Right cardiac atrium (tissue), 5 donors: ENCODE measurements at regions not wholly inside any gene's neighbourhood (a gene's known extent, or its start where the extent isn't known, plus 50 kb on each side); places are given as distances from the start of the nearest gene placed in this dataset.
"Not testable (repeated sequence)": the region's sequence is repeated elsewhere in the genome, so short reads cannot be mapped to it uniquely, and the experiment has no call there.

Source experiments
- ATAC-seq, 2 donors: fragments of 200-7000 bp; cut with Tn5 transposase; one replicate each; pipeline versions ENCODE4 v1.8.0 to v1.9.1; 2020; ENCODE audit warnings: moderate library complexity in 2 of 2, mild to moderate bottlenecking in 1 of 2
- DNase-seq, 3 donors: peaks; one replicate each; pipeline ENCODE4 v3.0.0-alpha.2; 2020
- H3K27ac ChIP-seq: one replicate; pipeline ENCODE4 v1.5.1; 2013; ENCODE audit warnings: mild to moderate bottlenecking, low read length, control low read depth, moderate library complexity
- H3K27me3 ChIP-seq: one replicate; pipeline ENCODE4 v1.6.1; 2013; ENCODE audit not compliant: control insufficient read depth, insufficient read depth
- H3K4me1 ChIP-seq: one replicate; pipeline ENCODE4 v1.6.1; 2013; ENCODE audit warnings: low read length; ENCODE audit not compliant: control insufficient read depth, insufficient read depth
- H3K4me3 ChIP-seq: one replicate; pipeline ENCODE4 v1.5.1; 2013; ENCODE audit warnings: low read length, control low read depth
- H3K9me3 ChIP-seq: one replicate; pipeline ENCODE4 v1.6.1; 2013; ENCODE audit warnings: low read length; ENCODE audit not compliant: control insufficient read depth
- WGBS: extraction: QIAGEN DNeasy Blood & Tissue Kit; methylation state at CpG from one replicate; pipeline ENCODE4 v1.1.7; 2013; 5-methylcytosine and 5-hydroxymethylcytosine counted together
- intact Hi-C, 4 donors: fragments of 100-400 bp; cut with DNase I; formaldehyde crosslinking; loops; one replicate each; pipeline versions ENCODE4 v1.11.0 to v1.14.0; 2022 to 2023
- donor health status: healthy with polysubstance abuse.
- donor health status: DM: no; HTN: yes; CAD: no.
- donor health status: DM: no; HTN: no; CAD: no.
- donor health status: DM: no; HTN: yes; CAD: no; lungs with severe emphysema.
- donor health status: DM: yes; HTN: yes; CAD: no.

GRCh38 chr13:104953588-104953987, 1581.9 kb downstream of the EFNB2 start:
- Histone ChIP-seq H3K27ac (no peak overlapping the region), H3K4me1 (no peaks in the 10 kb centered on the region), H3K27me3 (no peaks in the 10 kb centered on the region), H3K4me3 (no peak overlapping the region), H3K9me3 (no peaks in the 10 kb centered on the region)
- ATAC-seq = no peak
- 79% methylated on average over 2 of the region's 2 CpGs for WGBS
- no peak for DNase-seq
- intact Hi-C loops = no loop called here

GRCh38 chr13:104949840-104950740, 1585.4 kb downstream of the EFNB2 start:
- intact Hi-C loops = no loop called here
- no peak overlapping the region for H3K4me3 ChIP-seq
- no peaks in the 10 kb centered on the region for H3K4me1 ChIP-seq
- H3K27me3 ChIP-seq = no peaks in the 10 kb centered on the region
- 81% methylated on average over 9 of the region's 9 CpGs for WGBS
- no peak overlapping the region for H3K27ac ChIP-seq
- DNase-seq (no peak), ATAC-seq (no peak)
- H3K9me3 ChIP-seq = no peaks in the 10 kb centered on the region

- WGBS = 78% methylated on average over 2 of the region's 2 CpGs
- Histone ChIP-seq H3K27me3 (no peaks in the 10 kb centered on the region), H3K4me1 (no peaks in the 10 kb centered on the region), H3K9me3 (no peaks in the 10 kb centered on the region), H3K4me3 (no peak overlapping the region), H3K27ac (no peak overlapping the region)
- intact Hi-C loops = no loop called here
- ATAC-seq (no peak), DNase-seq (no peak)
Observed at GRCh38 chr13:104944176-104944575, 1591.3 kb downstream of the EFNB2 start.

GRCh38 chr13:104943331-104943730, 1592.1 kb downstream of the EFNB2 start:
- no peaks in the 10 kb centered on the region for H3K4me1 ChIP-seq
- intact Hi-C loops = no loop called here
- H3K27ac ChIP-seq = no peak overlapping the region
- 85% methylated on average over 3 of the region's 3 CpGs for WGBS
- H3K4me3 ChIP-seq = no peak overlapping the region
- no peaks in the 10 kb centered on the region for H3K27me3 ChIP-seq
- H3K9me3 ChIP-seq = no peaks in the 10 kb centered on the region
- ATAC-seq (no peak), DNase-seq (no peak)

- H3K27ac ChIP-seq = no peak overlapping the region
- no peak for ATAC-seq
- no peaks in the 10 kb centered on the region for H3K27me3 ChIP-seq
- H3K4me3 ChIP-seq = no peak overlapping the region
- DNase-seq = no peak
- no peaks in the 10 kb centered on the region for H3K9me3 ChIP-seq
- intact Hi-C loops = no loop called here
- no peaks in the 10 kb centered on the region for H3K4me1 ChIP-seq
- 88% methylated on average over 7 of the region's 7 CpGs for WGBS
Observed at GRCh38 chr13:104937881-104938280, 1597.6 kb downstream of the EFNB2 start.

GRCh38 chr13:104936304-104936703, 1599.2 kb downstream of the EFNB2 start:
- DNase-seq (no peak), ATAC-seq (no peak)
- intact Hi-C loops = no loop called here
- H3K4me1 ChIP-seq = no peaks in the 10 kb centered on the region
- no peak overlapping the region for H3K27ac ChIP-seq
- WGBS = 82% methylated on average over 2 of the region's 2 CpGs
- H3K4me3 ChIP-seq = no peak overlapping the region
- H3K9me3 ChIP-seq = no peaks in the 10 kb centered on the region
- no peaks in the 10 kb centered on the region for H3K27me3 ChIP-seq

GRCh38 chr13:104920513-104920912, 1614.9 kb downstream of the EFNB2 start:
- intact Hi-C loops, H3K4me3 ChIP-seq, H3K27ac ChIP-seq, ATAC-seq, DNase-seq, H3K9me3 ChIP-seq, H3K4me1 ChIP-seq, H3K27me3 ChIP-seq: not testable (repeated sequence)
- WGBS = 98% methylated on average over 1 of the region's 1 CpG

GRCh38 chr13:104920091-104920490, 1615.4 kb downstream of the EFNB2 start:
- intact Hi-C loops = no loop called here
- 92% methylated on average over 4 of the region's 4 CpGs for WGBS
- Histone ChIP-seq H3K27ac (no peak overlapping the region), H3K27me3 (no peaks in the 10 kb centered on the region), H3K9me3 (no peaks in the 10 kb centered on the region), H3K4me3 (no peak overlapping the region), H3K4me1 (no peaks in the 10 kb centered on the region)
- ATAC-seq (no peak), DNase-seq (no peak)

- Histone ChIP-seq H3K9me3 (no peaks in the 10 kb centered on the region), H3K27ac (no peak overlapping the region), H3K27me3 (no peaks in the 10 kb centered on the region), H3K4me1 (no peaks in the 10 kb centered on the region), H3K4me3 (no peak overlapping the region)
- 90% methylated on average over 1 of the region's 1 CpG for WGBS
- intact Hi-C loops = no loop called here
- ATAC-seq (no peak), DNase-seq (no peak)
Observed at GRCh38 chr13:104900191-104900817, 1635.2 kb downstream of the EFNB2 start.

- WGBS = 94% methylated on average over 3 of the region's 3 CpGs
- no peaks in the 10 kb centered on the region for H3K9me3 ChIP-seq
- no peak for DNase-seq
- H3K27ac ChIP-seq = no peak overlapping the region
- intact Hi-C loops = no loop called here
- no peaks in the 10 kb centered on the region for H3K4me1 ChIP-seq
- H3K27me3 ChIP-seq = no peaks in the 10 kb centered on the region
- no peak for ATAC-seq
- H3K4me3 ChIP-seq = no peak overlapping the region
Observed at GRCh38 chr13:104898484-104898883, 1637.0 kb downstream of the EFNB2 start.

- no peaks in the 10 kb centered on the region for H3K9me3 ChIP-seq
- intact Hi-C loops = no loop called here
- 32% methylated on average over 1 of the region's 1 CpG for WGBS
- ATAC-seq (no peak), DNase-seq (no peak)
- H3K27ac ChIP-seq = no peak overlapping the region
- no peak overlapping the region for H3K4me3 ChIP-seq
- no peaks in the 10 kb centered on the region for H3K4me1 ChIP-seq
- H3K27me3 ChIP-seq = no peaks in the 10 kb centered on the region
Observed at GRCh38 chr13:104895521-104895920, 1639.9 kb downstream of the EFNB2 start.
